Ascending aorta (tissue), 2 donors: ENCODE measurements at regions not wholly inside any gene's neighbourhood (a gene's known extent, or its start where the extent isn't known, plus 50 kb on each side); places are given as distances from the start of the nearest gene placed in this dataset.

Experiments used
- DNase-seq, 2 donors: peaks; one replicate each; pipeline ENCODE4 v3.0.0-alpha.2; 2019; ENCODE audit warnings: low spot score in 2 of 2
- H3K27ac ChIP-seq, 2 donors: fragments of 200-600 bp; sonication (generic); one replicate each; pipeline ENCODE4 v1.5.1; 2016 to 2017; ENCODE audit warnings: mild to moderate bottlenecking in 1 of 2
- H3K27me3 ChIP-seq: fragments of 200-600 bp; sonication (generic); one replicate; pipeline ENCODE4 v1.5.1; 2017
- H3K36me3 ChIP-seq, 2 donors: fragments of 200-600 bp; sonication (generic); one replicate each; pipeline ENCODE4 v1.5.1; 2016
- H3K4me1 ChIP-seq, 2 donors: fragments of 200-600 bp; sonication (generic); one replicate each; pipeline ENCODE4 v1.5.1; 2016 to 2017; ENCODE audit warnings: mild to moderate bottlenecking in 1 of 2
- H3K4me3 ChIP-seq, 2 donors: fragments of 200-600 bp; sonication (generic); one replicate each; pipeline ENCODE4 v1.5.1; 2016 to 2017; ENCODE audit warnings: mild to moderate bottlenecking in 1 of 2
- H3K9me3 ChIP-seq, 2 donors: fragments of 200-600 bp; sonication (generic); one replicate each; pipeline ENCODE4 v1.5.1; 2016
- CTCF ChIP-seq, 3 experiments: fragments of 200-600 bp in 2 of 3; fragments of 450-650 bp in 1 of 3; sonication (generic) in 2 of 3; IDR thresholded peaks; one replicate each; pipeline ENCODE4 v1.5.1; 2016 to 2019; ENCODE audit warnings: antibody characterized with exemption in 3 of 3, mild to moderate bottlenecking in 1 of 3, moderate library complexity in 1 of 3
- intact Hi-C: fragments of 100-400 bp; cut with DNase I; formaldehyde crosslinking; loops from one replicate; pipeline ENCODE4 v1.15.1; 2023

GRCh38 chr4:11525085-11525484 lies 96.4 kb upstream of the HS3ST1 start:
- intact Hi-C loops, result no loop called here
- H3K27me3 ChIP-seq, result no peaks in the 10 kb centered on the region

GRCh38 chr4:11518754-11519153 lies 90.1 kb upstream of the HS3ST1 start:
- no peak overlapping the region for H3K4me3 ChIP-seq
- no peak for TF ChIP-seq CTCF (IDR thresholded peaks at IDR 0.05)
- no peaks in the 10 kb centered on the region for H3K27me3 ChIP-seq
- DNase-seq, result no peak
- no peaks in the 10 kb centered on the region for H3K36me3 ChIP-seq
- intact Hi-C loops, result no loop called here
- no peaks in the 10 kb centered on the region for H3K9me3 ChIP-seq
- H3K27ac ChIP-seq, result no peak overlapping the region
- H3K4me1 ChIP-seq, result no peaks in the 10 kb centered on the region

More at GRCh38 chr4:11525085-11525484, 96.4 kb upstream of the HS3ST1 start:
- DNase-seq, result no peak
- Histone ChIP-seq H3K4me3 (no peak overlapping the region), H3K27ac (no peak overlapping the region), H3K36me3 (no peaks in the 10 kb centered on the region), H3K9me3 (no peaks in the 10 kb centered on the region), H3K4me1 (no peaks in the 10 kb centered on the region)
- TF ChIP-seq CTCF (IDR thresholded peaks at IDR 0.05), result no peak

- H3K9me3 ChIP-seq, result no peaks in the 10 kb centered on the region
- TF ChIP-seq CTCF (IDR thresholded peaks at IDR 0.05), result no peak
- H3K4me3 ChIP-seq, result no peak overlapping the region
- DNase-seq, result no peak
- no peaks in the 10 kb centered on the region for H3K27me3 ChIP-seq
- no peaks in the 10 kb centered on the region for H3K4me1 ChIP-seq
- H3K27ac ChIP-seq, result no peak overlapping the region
- H3K36me3 ChIP-seq, result no peaks in the 10 kb centered on the region
- intact Hi-C loops, result no loop called here
Measured at GRCh38 chr4:11514779-11515419, 86.2 kb upstream of the HS3ST1 start.

GRCh38 chr4:11514003-11514402 lies 85.3 kb upstream of the HS3ST1 start:
- no peak overlapping the region for H3K27ac ChIP-seq

GRCh38 chr4:11512871-11513270 lies 84.2 kb upstream of the HS3ST1 start:
- no peak for TF ChIP-seq CTCF (IDR thresholded peaks at IDR 0.05)
- H3K9me3 ChIP-seq, result no peaks in the 10 kb centered on the region
- H3K4me1 ChIP-seq, result no peaks in the 10 kb centered on the region
- intact Hi-C loops, result no loop called here
- no peak overlapping the region for H3K27ac ChIP-seq
- DNase-seq, result no peak
- no peaks in the 10 kb centered on the region for H3K27me3 ChIP-seq
- no peak overlapping the region for H3K4me3 ChIP-seq
- H3K36me3 ChIP-seq, result no peaks in the 10 kb centered on the region

More at GRCh38 chr4:11514003-11514402, 85.3 kb upstream of the HS3ST1 start:
- no peaks in the 10 kb centered on the region for H3K27me3 ChIP-seq
- no peaks in the 10 kb centered on the region for H3K9me3 ChIP-seq
- H3K4me1 ChIP-seq, result no peaks in the 10 kb centered on the region
- no peaks in the 10 kb centered on the region for H3K36me3 ChIP-seq
- intact Hi-C loops, result no loop called here
- H3K4me3 ChIP-seq, result no peak overlapping the region
- DNase-seq, result no peak
- TF ChIP-seq CTCF (IDR thresholded peaks at IDR 0.05), result no peak

- Histone ChIP-seq H3K27me3 (no peaks in the 10 kb centered on the region), H3K9me3 (no peaks in the 10 kb centered on the region), H3K36me3 (no peaks in the 10 kb centered on the region), H3K4me1 (no peaks in the 10 kb centered on the region), H3K4me3 (no peak overlapping the region), H3K27ac (no peak overlapping the region)
- intact Hi-C loops, result no loop called here
- TF ChIP-seq CTCF (IDR thresholded peaks at IDR 0.05), result no peak
- no peak for DNase-seq
Measured at GRCh38 chr4:11511321-11511720, 82.6 kb upstream of the HS3ST1 start.
